Left lung (tissue), 4 donors: ENCODE measurements at regions not wholly inside any gene's neighbourhood (a gene's known extent, or its start where the extent isn't known, plus 50 kb on each side); places are given as distances from the start of the nearest gene placed in this dataset.

Source experiments
- ATAC-seq: fragments of 200-7000 bp; cut with Tn5 transposase; one replicate; pipeline ENCODE4 v1.9.1; 2020; ENCODE audit warnings: moderate library complexity
- DNase-seq, 4 donors: peaks; one replicate each; pipeline ENCODE4 v3.0.0-alpha.2; 2013 to 2020
- H3K27ac ChIP-seq, 2 donors: fragments of 200-600 bp; sonication (generic) in 1 of 2; one replicate each; pipeline versions ENCODE4 v1.5.0 to v1.8.0; 2020 to 2021
- H3K27me3 ChIP-seq, 2 donors: fragments of 200-600 bp; sonication (generic) in 1 of 2; one replicate each; pipeline versions ENCODE4 v1.5.0 to v1.8.0; 2020 to 2021
- H3K36me3 ChIP-seq, 2 donors: fragments of 200-600 bp; sonication (generic) in 1 of 2; one replicate each; pipeline versions ENCODE4 v1.5.0 to v1.8.0; 2020 to 2021
- H3K4me1 ChIP-seq, 2 donors: fragments of 200-600 bp; one replicate each; pipeline ENCODE4 v1.8.0; 2021
- H3K4me3 ChIP-seq, 2 donors: fragments of 200-600 bp; sonication (generic) in 1 of 2; one replicate each; pipeline versions ENCODE4 v1.5.0 to v1.8.0; 2020 to 2021; ENCODE audit warnings: mild to moderate bottlenecking in 1 of 2
- H3K9me3 ChIP-seq, 2 donors: fragments of 200-600 bp; sonication (generic) in 1 of 2; one replicate each; pipeline versions ENCODE4 v1.5.0 to v1.8.0; 2020 to 2021
- CTCF ChIP-seq, 2 donors: fragments of 200-600 bp; sonication (generic) in 1 of 2; IDR thresholded peaks; one replicate each; pipeline versions ENCODE4 v1.5.0 to v1.8.0; 2021; ENCODE audit warnings: antibody characterized with exemption in 2 of 2
- intact Hi-C, 2 donors: fragments of 100-400 bp; cut with DNase I; formaldehyde crosslinking; loops; one replicate each; pipeline versions ENCODE4 v1.11.2 to v1.14.2; 2022
- donor health status: DM: no; HTN: yes; CAD: no.
- donor health status: DM: no; HTN: no; CAD: no.

- no peak overlapping the region for H3K4me3 ChIP-seq
- H3K4me1 ChIP-seq = no peaks in the 10 kb centered on the region
- H3K9me3 ChIP-seq = no peaks in the 10 kb centered on the region
- ATAC-seq (no peak), DNase-seq (no peak)
- H3K27ac ChIP-seq = no peak overlapping the region
- intact Hi-C loops = no loop called here
- no peaks in the 10 kb centered on the region for H3K27me3 ChIP-seq
- H3K36me3 ChIP-seq = no peaks in the 10 kb centered on the region
- TF ChIP-seq CTCF (IDR thresholded peaks at IDR 0.05) = no peak
Measured at GRCh38 chr1:98422816-98423215, 238.7 kb upstream of the SNX7 start.

- TF ChIP-seq CTCF (IDR thresholded peaks at IDR 0.05) = no peak
- H3K27me3 ChIP-seq = no peaks in the 10 kb centered on the region
- H3K9me3 ChIP-seq = no peaks in the 10 kb centered on the region
- DNase-seq (peak in 2 of 4 donors; percentile 32 to 42), ATAC-seq (no peak)
- H3K4me1 ChIP-seq = no peaks in the 10 kb centered on the region
- no peak overlapping the region for H3K4me3 ChIP-seq
- intact Hi-C loops = no loop called here
- no peak overlapping the region for H3K27ac ChIP-seq
- H3K36me3 ChIP-seq = no peaks in the 10 kb centered on the region
Measured at GRCh38 chr1:98421085-98421435, 240.5 kb upstream of the SNX7 start.

- H3K27ac ChIP-seq = no peak overlapping the region
- ATAC-seq (no peak), DNase-seq (no peak)
- no peaks in the 10 kb centered on the region for H3K9me3 ChIP-seq
- no peak overlapping the region for H3K4me3 ChIP-seq
- H3K36me3 ChIP-seq = no peaks in the 10 kb centered on the region
- H3K4me1 ChIP-seq = no peaks in the 10 kb centered on the region
- intact Hi-C loops = no loop called here
- H3K27me3 ChIP-seq = no peaks in the 10 kb centered on the region
- no peak for TF ChIP-seq CTCF (IDR thresholded peaks at IDR 0.05)
Measured at GRCh38 chr1:98420376-98421084, 241.0 kb upstream of the SNX7 start.

GRCh38 chr1:98417820-98418219 lies 243.7 kb upstream of the SNX7 start:
- H3K4me1 ChIP-seq = no peaks in the 10 kb centered on the region
- no peak overlapping the region for H3K4me3 ChIP-seq
- DNase-seq (no peak), ATAC-seq (no peak)
- H3K9me3 ChIP-seq = peaks cover 0 to 4% of the 10 kb centered on the region in 2 donors
- intact Hi-C loops = no loop called here
- TF ChIP-seq CTCF (IDR thresholded peaks at IDR 0.05) = no peak
- no peaks in the 10 kb centered on the region for H3K27me3 ChIP-seq
- no peaks in the 10 kb centered on the region for H3K36me3 ChIP-seq
- no peak overlapping the region for H3K27ac ChIP-seq

GRCh38 chr1:98410082-98410481 lies 251.4 kb upstream of the SNX7 start:
- intact Hi-C loops = no loop called here
- Histone ChIP-seq H3K4me3 (no peak overlapping the region), H3K27me3 (no peaks in the 10 kb centered on the region), H3K4me1 (no peaks in the 10 kb centered on the region), H3K9me3 (peaks cover 0 to 11% of the 10 kb centered on the region in 2 donors), H3K27ac (no peak overlapping the region), H3K36me3 (no peaks in the 10 kb centered on the region)
- no peak for ATAC-seq
- TF ChIP-seq CTCF (IDR thresholded peaks at IDR 0.05) = no peak
- DNase-seq = no peak
